SU-DHL-6 (cell line): ENCODE measurements at regions not wholly inside any gene's neighbourhood (a gene's known extent, or its start where the extent isn't known, plus 50 kb on each side); places are given as distances from the start of the nearest gene placed in this dataset.

Experiments used
- EZH2phosphoT487 ChIP-seq: fragments of 200-600 bp; sonication (generic), shearing (Covaris generic); conservative IDR thresholded peaks from 2 replicates; pipeline ENCODE4 v1.6.1; 2018; ENCODE audit warnings: mild to moderate bottlenecking, antibody characterized with exemption, low read length, moderate library complexity, mixed read lengths
- TF ChIP-seq, protein P1 (sequence below): fragments of 200-600 bp; sonication (generic); IDR thresholded peaks from one replicate; pipeline ENCODE4 v1.5.1; 2017; ENCODE audit warnings: antibody characterized with exemption, mild to moderate bottlenecking, low read length, moderate library complexity; ENCODE audit not compliant: insufficient read depth, poor library complexity, severe bottlenecking

DNA sequence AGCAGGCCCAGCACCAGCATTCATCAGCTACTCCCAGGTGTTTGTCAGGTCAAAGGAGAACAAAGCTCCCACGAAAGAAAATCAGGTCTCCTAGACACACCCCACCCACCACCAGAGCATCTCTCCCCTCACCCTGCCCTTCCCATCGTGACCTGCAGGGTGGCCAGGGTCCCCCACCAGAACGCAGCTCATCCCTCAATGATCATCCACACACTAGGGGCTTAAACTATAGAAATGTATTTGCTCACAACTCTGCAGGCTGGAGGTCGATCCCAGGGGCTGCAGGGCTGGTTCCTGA lies 97.4 kb downstream of the RIPK4 start:
- TF ChIP-seq, protein P1, sequence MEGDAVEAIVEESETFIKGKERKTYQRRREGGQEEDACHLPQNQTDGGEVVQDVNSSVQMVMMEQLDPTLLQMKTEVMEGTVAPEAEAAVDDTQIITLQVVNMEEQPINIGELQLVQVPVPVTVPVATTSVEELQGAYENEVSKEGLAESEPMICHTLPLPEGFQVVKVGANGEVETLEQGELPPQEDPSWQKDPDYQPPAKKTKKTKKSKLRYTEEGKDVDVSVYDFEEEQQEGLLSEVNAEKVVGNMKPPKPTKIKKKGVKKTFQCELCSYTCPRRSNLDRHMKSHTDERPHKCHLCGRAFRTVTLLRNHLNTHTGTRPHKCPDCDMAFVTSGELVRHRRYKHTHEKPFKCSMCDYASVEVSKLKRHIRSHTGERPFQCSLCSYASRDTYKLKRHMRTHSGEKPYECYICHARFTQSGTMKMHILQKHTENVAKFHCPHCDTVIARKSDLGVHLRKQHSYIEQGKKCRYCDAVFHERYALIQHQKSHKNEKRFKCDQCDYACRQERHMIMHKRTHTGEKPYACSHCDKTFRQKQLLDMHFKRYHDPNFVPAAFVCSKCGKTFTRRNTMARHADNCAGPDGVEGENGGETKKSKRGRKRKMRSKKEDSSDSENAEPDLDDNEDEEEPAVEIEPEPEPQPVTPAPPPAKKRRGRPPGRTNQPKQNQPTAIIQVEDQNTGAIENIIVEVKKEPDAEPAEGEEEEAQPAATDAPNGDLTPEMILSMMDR = no peak
- no peak for TF ChIP-seq EZH2phosphoT487
